ENCODE measurements at regions not wholly inside any gene's neighbourhood (a gene's known extent, or its start where the extent isn't known, plus 50 kb on each side); places are given as distances from the start of the nearest gene placed in this dataset.
"Not testable (repeated sequence)": the region's sequence is repeated elsewhere in the genome, so short reads cannot be mapped to it uniquely, and the experiment has no call there.

- DNase-seq (ENCODE audit: low spot score), result no peak
These were observed 61.5 kb downstream of the PRSS23 start for GRCh38 chr11:86861810-86862209.

GRCh38 chr11:86863476-86863875 lies 63.1 kb downstream of the PRSS23 start:
- no peak for DNase-seq (ENCODE audit: low spot score)

- DNase-seq (ENCODE audit: low spot score), result no peak
These were observed 65.1 kb downstream of the PRSS23 start for GRCh38 chr11:86865436-86865835.

- no peak for DNase-seq (ENCODE audit: low spot score)
These were observed 69.2 kb downstream of the PRSS23 start for GRCh38 chr11:86869531-86869930.

- DNase-seq (ENCODE audit: low spot score), result peak; percentile 48
These were observed 69.7 kb downstream of the PRSS23 start for GRCh38 chr11:86869966-86870570.

GRCh38 chr11:86873573-86874083 lies 73.3 kb downstream of the PRSS23 start:
- no peak for DNase-seq (ENCODE audit: low spot score)

GRCh38 chr11:86874304-86875056 lies 74.1 kb downstream of the PRSS23 start:
- no peak for DNase-seq (ENCODE audit: low spot score)

- no peak for DNase-seq (ENCODE audit: low spot score)
These were observed 76.4 kb downstream of the PRSS23 start for GRCh38 chr11:86876716-86877234.

- DNase-seq (ENCODE audit: low spot score), result no peak
These were observed 77.2 kb downstream of the PRSS23 start for GRCh38 chr11:86877503-86877902.

GRCh38 chr11:86879241-86879640 lies 76.0 kb downstream of the FZD4 start:
- DNase-seq (ENCODE audit: low spot score), result not testable (repeated sequence)

GRCh38 chr11:86885311-86885710 lies 69.9 kb downstream of the FZD4 start:
- no peak for DNase-seq (ENCODE audit: low spot score)

GRCh38 chr11:86888164-86889000 lies 66.8 kb downstream of the FZD4 start:
- DNase-seq (ENCODE audit: low spot score), result no peak

GRCh38 chr11:86889001-86889341 lies 66.2 kb downstream of the FZD4 start:
- no peak for DNase-seq (ENCODE audit: low spot score)

- no peak for DNase-seq (ENCODE audit: low spot score)
These were observed 64.2 kb downstream of the FZD4 start for GRCh38 chr11:86891036-86891435.

- no peak for DNase-seq (ENCODE audit: low spot score)
These were observed 62.0 kb downstream of the FZD4 start for GRCh38 chr11:86893235-86893634.

Data from mucosa of gallbladder (tissue), 1 donor.